ENCODE measurements at regions not wholly inside any gene's neighbourhood (a gene's known extent, or its start where the extent isn't known, plus 50 kb on each side); places are given as distances from the start of the nearest gene placed in this dataset.

DNA sequence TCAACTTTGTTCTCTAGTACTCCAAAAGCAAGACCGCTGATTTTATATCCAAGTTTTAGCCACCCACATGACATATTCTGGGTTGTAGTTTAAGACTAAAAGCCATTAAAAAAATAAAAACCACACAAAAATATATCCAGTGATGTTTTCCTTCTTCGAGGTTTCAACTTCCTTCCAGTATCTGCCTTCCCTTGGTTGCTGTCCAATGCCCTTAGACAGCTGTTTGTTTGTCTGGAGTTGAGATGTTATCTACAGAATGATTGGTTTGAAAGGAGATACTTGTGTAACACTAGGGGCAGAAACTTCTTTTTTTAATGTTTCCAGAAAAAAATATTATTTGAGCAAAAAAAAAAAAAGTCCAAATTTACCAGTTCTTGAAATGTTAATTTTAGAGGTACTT is 591.5 kb upstream of the PCDH9 start:
- TF ChIP-seq REST (IDR thresholded peaks at IDR 0.05; ENCODE audit: low read depth) (no peak), RAD21 (IDR thresholded peaks at IDR 0.05; ENCODE audit: low read depth) (no peak), NFIC (IDR thresholded peaks at IDR 0.05) (no peak)
- TF ChIP-seq, protein P1, sequence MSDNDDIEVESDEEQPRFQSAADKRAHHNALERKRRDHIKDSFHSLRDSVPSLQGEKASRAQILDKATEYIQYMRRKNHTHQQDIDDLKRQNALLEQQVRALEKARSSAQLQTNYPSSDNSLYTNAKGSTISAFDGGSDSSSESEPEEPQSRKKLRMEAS (IDR thresholded peaks at IDR 0.05): no peak
